ENCODE measurements at regions not wholly inside any gene's neighbourhood (a gene's known extent, or its start where the extent isn't known, plus 50 kb on each side); places are given as distances from the start of the nearest gene placed in this dataset.
A peak's percentile ranks its signal among the peaks of the same experiment; 100 is the strongest.

DNA sequence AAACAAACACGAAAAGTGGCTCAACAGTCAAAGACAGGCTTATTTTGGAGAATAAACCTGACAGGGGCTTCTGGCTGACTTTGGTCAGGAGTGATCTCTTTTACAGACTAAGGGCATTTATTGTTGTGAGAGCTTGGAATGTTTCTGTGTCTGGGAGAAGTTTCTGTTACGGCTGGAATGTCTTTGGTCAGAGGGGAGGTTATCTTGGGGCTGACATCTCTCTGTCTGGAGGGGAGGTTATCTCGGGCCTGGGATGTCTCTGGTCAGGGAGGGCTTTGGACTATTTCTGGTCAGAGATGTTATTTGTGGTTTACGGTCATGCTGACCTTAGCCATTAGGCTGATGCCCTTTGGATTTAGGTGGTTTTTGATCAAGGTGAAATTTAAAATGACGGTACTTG, 345.5 kb upstream of the FSIP2 start (continued):
- TF ChIP-seq RAD51 (IDR thresholded peaks at IDR 0.05; ENCODE audit: borderline replicate concordance, low read depth) (no peak), ZBTB17 (CRISPR knock-in tag; IDR thresholded peaks at IDR 0.05) (no peak)
- TF ChIP-seq, protein P1, sequence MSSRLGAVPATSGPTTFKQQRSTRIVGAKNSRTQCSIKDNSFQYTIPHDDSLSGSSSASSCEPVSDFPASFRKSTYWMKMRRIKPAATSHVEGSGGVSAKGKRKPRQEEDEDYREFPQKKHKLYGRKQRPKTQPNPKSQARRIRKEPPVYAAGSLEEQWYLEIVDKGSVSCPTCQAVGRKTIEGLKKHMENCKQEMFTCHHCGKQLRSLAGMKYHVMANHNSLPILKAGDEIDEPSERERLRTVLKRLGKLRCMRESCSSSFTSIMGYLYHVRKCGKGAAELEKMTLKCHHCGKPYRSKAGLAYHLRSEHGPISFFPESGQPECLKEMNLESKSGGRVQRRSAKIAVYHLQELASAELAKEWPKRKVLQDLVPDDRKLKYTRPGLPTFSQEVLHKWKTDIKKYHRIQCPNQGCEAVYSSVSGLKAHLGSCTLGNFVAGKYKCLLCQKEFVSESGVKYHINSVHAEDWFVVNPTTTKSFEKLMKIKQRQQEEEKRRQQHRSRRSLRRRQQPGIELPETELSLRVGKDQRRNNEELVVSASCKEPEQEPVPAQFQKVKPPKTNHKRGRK (tag; IDR thresholded peaks at IDR 0.05) = no peak

DNA sequence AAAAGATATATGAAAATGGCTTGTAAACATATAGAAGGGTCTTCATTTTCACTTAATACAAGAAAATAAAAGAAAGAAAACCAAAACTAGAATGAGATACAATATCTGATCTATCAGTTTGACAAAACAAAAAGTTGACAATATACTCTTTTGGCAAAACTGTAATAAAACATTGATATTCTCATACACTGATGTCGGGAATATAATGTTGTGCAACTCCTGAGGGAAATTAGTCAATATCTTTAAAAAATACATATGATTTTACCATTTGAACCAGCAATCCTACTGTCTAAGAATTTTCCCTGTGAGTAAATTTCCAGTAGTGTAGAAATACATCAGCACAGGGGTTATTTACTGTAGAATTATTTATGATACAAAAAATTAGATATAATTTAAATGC, 336.1 kb upstream of the FSIP2 start:
- intact Hi-C loops (cut with micrococcal nuclease) (no loop called here), in situ Hi-C loops (cut with MboI) (no loop called here)
- no peaks in the 10 kb centered on the region for H4K20me1 ChIP-seq (replicated peaks; ENCODE audit: control insufficient read depth, insufficient read depth, low read length)
- H3K9me1 ChIP-seq (ENCODE audit: control insufficient read depth, insufficient read depth, low read length) = no peaks in the 10 kb centered on the region
- ChIA-PET POLR2A (no interaction called here), CTCF (ENCODE audit: low intra/inter-chr PET ratio) (no interaction called here)
- no peaks in the 10 kb centered on the region for H3K36me3 ChIP-seq (ENCODE audit: control insufficient read depth, insufficient read depth, low read length)
- FAIRE-seq (no peak), DNase-seq (ENCODE audit: extremely low read depth in 1 of 4, low spot score in 3 of 4) (no peak), ATAC-seq (no peak)
- no peaks in the 10 kb centered on the region for H3K27me3 ChIP-seq (ENCODE audit: control insufficient read depth in 2 of 2, insufficient read depth in 2 of 2, low read length in 2 of 2)
- 0% methylated on average over 1 of the region's 1 CpG for WGBS (ENCODE audit: insufficient coverage, low coverage, missing lambda C conversion rate)
- no peak overlapping the region for H3K4me2 ChIP-seq (ENCODE audit: insufficient read depth, low read length)
- H3K4me1 ChIP-seq (replicated peaks in 1 of 2; ENCODE audit: control insufficient read depth in 2 of 2, insufficient read depth in 2 of 2, low read length in 2 of 2) = no peaks in the 10 kb centered on the region
- no peaks in the 10 kb centered on the region for H3K79me2 ChIP-seq (ENCODE audit: control insufficient read depth, insufficient read depth, low read length)
- TF ChIP-seq, protein P2, sequence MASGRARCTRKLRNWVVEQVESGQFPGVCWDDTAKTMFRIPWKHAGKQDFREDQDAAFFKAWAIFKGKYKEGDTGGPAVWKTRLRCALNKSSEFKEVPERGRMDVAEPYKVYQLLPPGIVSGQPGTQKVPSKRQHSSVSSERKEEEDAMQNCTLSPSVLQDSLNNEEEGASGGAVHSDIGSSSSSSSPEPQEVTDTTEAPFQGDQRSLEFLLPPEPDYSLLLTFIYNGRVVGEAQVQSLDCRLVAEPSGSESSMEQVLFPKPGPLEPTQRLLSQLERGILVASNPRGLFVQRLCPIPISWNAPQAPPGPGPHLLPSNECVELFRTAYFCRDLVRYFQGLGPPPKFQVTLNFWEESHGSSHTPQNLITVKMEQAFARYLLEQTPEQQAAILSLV (tag; IDR thresholded peaks at IDR 0.05) = no peak
- no peak for TF ChIP-seq CEBPG (CRISPR knock-in tag; IDR thresholded peaks at IDR 0.05)
- peak in 1 of 2 experiments; percentile 62; a peak in 1 of 4 replicates for TF ChIP-seq CEBPG (tag; conservative IDR thresholded peaks at IDR 0.05 in 1 of 2, IDR thresholded peaks at IDR 0.05 in 1 of 2)
- H3K4me3 ChIP-seq = no peak overlapping the region
- no peak overlapping the region for H3K27ac ChIP-seq (ENCODE audit: extremely low read depth, low read depth, low read length)
- H2AFZ ChIP-seq (ENCODE audit: low read depth, low read length) = no peak overlapping the region
- H3K9me3 ChIP-seq (replicated peaks; ENCODE audit: control insufficient read depth, insufficient read depth, low read depth, low read length) = 0 out of 2 replicates have a peak, but pooled peaks cover 3% of the 10 kb centered on the region
- no peak overlapping the region for H3K9ac ChIP-seq (ENCODE audit: insufficient read depth in 1 of 2, low read depth in 2 of 2, low read length in 2 of 2)
- no TSS peak for BruUV-seq (replicated peaks)
